ENCODE measurements at regions not wholly inside any gene's neighbourhood (a gene's known extent, or its start where the extent isn't known, plus 50 kb on each side); places are given as distances from the start of the nearest gene placed in this dataset.
"Not testable (repeated sequence)": the region's sequence is repeated elsewhere in the genome, so short reads cannot be mapped to it uniquely, and the experiment has no call there.

DNA sequence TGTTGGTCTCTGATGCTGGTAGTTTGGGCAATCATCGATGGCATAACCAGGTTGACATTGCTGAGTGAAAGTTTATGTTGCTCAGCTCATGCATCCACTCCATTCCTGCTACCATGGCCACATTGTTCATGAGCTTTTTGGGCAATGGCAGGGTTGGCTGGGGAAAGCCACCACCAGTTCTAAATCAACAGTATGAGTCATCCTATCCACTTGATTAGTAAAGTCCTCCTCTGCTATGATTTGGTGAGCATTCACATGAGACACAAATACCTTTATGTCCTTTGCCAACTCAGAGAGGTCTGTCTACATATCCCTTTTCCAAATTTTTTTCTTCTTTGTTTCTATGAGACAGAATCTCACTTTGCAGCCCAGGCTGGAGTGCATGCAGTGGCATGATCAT, 129.7 kb upstream of the FBN2 start:
- no peak for DNase-seq

DNA sequence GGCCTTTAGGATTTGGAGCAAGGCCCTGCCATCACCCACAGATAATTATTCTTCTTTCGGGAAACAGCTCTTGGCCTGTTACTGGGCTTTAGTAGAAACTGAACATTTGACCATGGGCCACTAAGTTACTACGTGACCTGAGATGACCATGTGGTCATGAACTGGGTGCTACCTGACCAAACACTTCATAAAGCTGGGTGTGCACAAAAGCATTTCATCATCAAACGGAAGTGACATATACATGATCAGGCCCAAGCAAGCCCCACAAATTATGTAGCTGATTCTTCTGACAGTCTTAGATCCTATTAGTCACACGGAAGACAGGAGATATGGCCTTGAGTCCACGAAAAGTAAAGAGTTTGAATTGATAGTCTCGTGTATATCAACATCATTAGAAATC, 130.9 kb upstream of the FBN2 start:
- DNase-seq: no peak

- no peak for DNase-seq
These were observed 131.8 kb upstream of the FBN2 start for GRCh38 chr5:128669803-128670202.

DNA sequence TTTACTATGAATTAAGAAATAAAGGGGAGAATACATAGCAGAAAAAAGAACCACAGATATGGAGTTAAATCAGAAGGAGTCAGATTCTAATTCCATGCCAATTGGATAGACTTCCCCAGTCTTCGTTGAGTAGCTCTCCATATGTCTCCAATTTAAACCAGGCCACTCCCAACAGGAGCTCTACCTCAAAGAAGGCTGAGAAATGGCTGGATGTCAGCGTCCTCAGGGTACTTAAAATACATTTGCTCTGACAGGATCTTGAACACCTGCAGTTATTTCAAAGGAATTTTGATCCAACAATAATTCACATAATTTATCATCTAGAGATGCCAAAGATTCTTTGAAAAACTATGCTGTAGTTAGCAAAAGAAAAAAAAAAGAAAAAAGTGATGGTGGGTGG, 133.9 kb upstream of the FBN2 start:
- no peak for DNase-seq

- no peak for DNase-seq
These were observed 135.0 kb upstream of the FBN2 start for GRCh38 chr5:128673000-128673399.

- DNase-seq: no peak
These were observed 135.4 kb upstream of the FBN2 start for GRCh38 chr5:128673411-128673957.

- no peak for DNase-seq
These were observed 135.9 kb upstream of the FBN2 start for GRCh38 chr5:128673970-128674369.

GRCh38 chr5:128674837-128675446, 136.9 kb upstream of the FBN2 start:
- DNase-seq: peak; percentile 23

DNA sequence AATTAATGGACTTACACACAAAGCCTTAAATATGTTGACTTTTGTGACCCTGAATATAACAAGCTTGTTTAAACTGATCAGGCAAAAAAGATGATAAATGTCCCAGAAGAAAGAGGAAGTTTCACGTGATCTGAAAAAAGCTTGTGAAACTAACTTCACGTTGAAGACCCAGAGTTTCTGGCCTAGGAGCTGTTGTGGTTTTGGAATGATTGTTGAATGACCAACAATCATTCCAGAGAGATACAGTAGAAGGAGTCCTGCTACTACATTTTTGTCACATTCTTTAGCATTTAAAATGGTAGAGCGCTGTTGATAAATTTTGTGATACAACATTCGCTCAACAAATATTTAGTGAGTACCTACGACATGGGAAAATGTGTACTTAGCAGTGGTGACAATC, 143.1 kb upstream of the FBN2 start:
- no peak for DNase-seq

DNA sequence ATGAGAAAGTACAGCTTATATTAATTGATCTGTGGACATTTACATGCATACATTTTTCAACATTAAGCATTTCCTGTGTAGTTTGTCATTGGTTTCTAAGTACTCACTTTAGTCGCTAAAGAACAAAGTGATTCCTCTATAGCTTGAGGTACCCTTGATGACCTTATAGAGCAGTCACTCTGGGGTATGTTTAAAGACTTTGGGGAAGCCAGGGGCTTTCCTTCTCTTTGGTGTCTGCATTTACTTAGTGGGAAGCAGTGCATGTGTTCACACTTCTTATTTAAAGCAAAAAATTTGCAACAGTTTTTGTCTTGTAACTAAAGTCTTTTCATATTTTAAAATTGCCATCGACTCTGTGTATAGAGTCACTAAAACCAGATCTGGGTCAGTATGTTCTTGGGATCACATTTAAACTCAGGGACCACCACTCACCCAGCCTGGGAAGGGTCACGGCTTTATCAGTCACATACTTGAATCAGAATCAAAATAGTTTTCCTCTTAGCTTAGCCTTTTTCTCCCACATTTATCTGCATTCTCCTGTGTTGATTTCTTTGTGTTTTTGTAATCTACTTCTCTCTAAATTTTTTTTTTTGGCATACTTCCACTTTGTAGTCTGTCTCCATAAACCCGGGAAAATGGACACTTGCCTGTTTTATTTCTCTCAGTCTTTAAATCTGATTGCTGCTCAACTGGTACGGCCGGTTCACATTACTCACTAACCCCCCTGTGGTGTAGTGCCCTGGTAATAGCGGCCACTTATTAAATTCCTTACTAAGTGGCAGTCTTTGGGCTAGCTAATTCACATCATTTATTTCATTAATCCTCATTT, 143.9 kb upstream of the FBN2 start:
- DNase-seq: no peak

- no peak for DNase-seq
These were observed 144.6 kb upstream of the FBN2 start for GRCh38 chr5:128682669-128683068.

- no peak for DNase-seq
These were observed 146.9 kb upstream of the FBN2 start for GRCh38 chr5:128684961-128685360.

GRCh38 chr5:128687930-128688329, 149.9 kb upstream of the FBN2 start:
- no peak for DNase-seq

DNA sequence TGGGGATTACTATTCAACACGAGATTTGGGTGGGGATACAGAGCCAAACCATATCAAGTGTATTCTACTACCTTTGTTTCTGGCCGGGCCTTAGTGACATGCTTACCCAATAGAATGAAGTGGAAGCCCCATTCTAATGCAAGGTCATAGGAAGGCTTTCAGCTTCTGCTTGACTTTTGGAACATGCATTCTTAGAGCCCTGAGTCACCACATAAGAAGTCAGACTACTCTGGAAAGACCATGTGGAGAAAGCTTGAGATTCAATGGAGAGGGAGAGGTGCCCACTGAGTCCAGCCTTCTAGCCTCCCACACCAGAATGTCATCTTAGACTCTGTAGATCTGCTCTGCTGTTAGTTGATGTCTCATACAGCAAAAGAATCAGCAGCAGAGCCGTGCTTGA, 155.7 kb upstream of the FBN2 start:
- DNase-seq: no peak

- no peak for DNase-seq
These were observed 157.9 kb upstream of the FBN2 start for GRCh38 chr5:128695791-128696530.

GRCh38 chr5:128701301-128701700, 163.3 kb upstream of the FBN2 start:
- DNase-seq: no peak

DNA sequence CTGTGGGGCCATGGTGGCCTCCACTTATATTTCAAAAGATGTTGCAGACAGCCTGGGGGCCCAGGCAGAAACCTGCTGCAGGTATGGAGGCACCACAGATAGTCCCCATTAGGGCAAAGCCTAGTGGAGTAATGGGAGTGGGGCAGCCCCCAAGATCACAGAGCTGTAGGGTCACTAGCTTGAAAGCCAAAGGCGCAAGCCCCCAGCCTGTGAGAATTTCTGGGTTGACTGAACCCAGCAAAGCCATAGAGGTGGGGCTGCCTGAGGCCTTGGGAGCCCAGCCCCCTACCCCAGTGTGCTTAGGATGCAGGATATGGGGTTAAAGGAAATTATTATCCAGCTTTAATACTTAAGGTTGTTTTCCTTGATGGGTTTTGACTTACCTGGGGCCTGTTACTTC, 165.3 kb upstream of the FBN2 start:
- no peak for DNase-seq

DNA sequence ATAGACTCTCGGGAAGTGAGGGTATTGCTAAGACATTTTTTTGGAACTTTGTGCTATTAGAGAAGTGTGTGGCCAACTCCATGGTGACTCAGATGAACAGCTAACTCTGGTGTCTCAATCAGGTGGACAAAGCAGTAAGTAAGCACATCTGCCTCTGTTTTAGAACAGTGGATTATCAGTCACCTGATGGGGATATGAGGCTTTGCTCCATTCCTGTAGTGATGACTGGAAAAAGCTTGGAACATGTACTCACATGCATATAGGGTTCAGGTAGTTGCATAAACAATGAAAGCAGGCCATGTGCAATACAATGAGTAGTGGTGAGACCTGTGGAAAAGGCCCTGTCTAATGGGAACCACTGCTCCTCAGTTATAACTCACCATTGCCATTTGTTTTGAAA, 168.2 kb upstream of the FBN2 start:
- DNase-seq: no peak

- no peak for DNase-seq
These were observed 170.8 kb upstream of the FBN2 start for GRCh38 chr5:128708841-128709240.

GRCh38 chr5:128711216-128711615, 173.2 kb upstream of the FBN2 start:
- DNase-seq: no peak

- DNase-seq: no peak
These were observed 176.5 kb upstream of the FBN2 start for GRCh38 chr5:128714551-128714950.

DNA sequence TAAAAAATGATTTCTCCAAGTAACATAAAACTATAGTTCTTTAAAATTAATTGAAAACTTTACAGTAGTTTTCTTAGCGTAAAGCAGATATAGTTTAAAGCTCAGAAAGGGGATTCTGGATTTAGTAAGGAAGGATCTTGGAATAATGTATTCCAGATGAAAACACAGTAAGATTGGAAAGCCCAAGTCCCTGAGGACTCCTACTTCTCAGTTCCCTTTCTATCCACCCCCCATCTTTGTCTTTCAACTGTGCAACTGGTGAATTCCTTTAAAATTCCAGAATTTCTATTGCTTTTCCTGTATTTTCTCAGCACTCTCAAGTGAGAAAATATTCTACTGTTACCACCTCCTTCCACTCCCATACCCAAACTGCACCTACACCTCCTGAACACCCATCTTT, 184.5 kb upstream of the FBN2 start:
- DNase-seq: no peak

GRCh38 chr5:128730021-128730420, 192.0 kb upstream of the FBN2 start:
- not testable (repeated sequence) for DNase-seq

GRCh38 chr5:128735656-128736055, 197.6 kb upstream of the FBN2 start:
- DNase-seq: not testable (repeated sequence)
